ENCODE measurements at regions not wholly inside any gene's neighbourhood (a gene's known extent, or its start where the extent isn't known, plus 50 kb on each side); places are given as distances from the start of the nearest gene placed in this dataset.

DNA sequence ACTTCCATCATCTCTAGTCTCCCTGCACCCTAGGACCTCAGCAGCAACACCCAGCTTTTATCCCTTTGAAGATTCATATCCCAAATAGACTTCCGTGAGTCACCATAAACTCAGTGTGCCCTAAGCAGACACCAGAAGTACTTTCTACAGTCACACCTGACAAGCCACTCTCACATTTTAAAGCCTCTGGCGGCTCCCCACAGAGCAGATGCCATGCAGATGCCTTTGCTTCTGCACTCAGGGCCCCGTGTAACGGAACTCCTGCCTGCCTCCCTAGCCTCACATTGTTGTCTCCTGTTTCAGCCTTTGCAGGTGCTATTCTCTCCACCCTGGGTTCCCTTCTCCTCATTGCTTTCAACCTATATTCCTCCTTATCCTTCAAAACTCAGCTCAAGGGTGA is 155.5 kb upstream of the SLC24A5 start (continued):
- TF ChIP-seq, protein P1, sequence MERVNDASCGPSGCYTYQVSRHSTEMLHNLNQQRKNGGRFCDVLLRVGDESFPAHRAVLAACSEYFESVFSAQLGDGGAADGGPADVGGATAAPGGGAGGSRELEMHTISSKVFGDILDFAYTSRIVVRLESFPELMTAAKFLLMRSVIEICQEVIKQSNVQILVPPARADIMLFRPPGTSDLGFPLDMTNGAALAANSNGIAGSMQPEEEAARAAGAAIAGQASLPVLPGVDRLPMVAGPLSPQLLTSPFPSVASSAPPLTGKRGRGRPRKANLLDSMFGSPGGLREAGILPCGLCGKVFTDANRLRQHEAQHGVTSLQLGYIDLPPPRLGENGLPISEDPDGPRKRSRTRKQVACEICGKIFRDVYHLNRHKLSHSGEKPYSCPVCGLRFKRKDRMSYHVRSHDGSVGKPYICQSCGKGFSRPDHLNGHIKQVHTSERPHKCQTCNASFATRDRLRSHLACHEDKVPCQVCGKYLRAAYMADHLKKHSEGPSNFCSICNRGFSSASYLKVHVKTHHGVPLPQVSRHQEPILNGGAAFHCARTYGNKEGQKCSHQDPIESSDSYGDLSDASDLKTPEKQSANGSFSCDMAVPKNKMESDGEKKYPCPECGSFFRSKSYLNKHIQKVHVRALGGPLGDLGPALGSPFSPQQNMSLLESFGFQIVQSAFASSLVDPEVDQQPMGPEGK (CRISPR knock-in tag; IDR thresholded peaks at IDR 0.05; ENCODE audit: borderline replicate concordance) = no peak
- TF ChIP-seq BACH2 (CRISPR knock-in tag; IDR thresholded peaks at IDR 0.05; ENCODE audit: borderline replicate concordance) (no peak), ESRRG (CRISPR knock-in tag; IDR thresholded peaks at IDR 0.05) (no peak), ZNF565 (CRISPR knock-in tag; conservative IDR thresholded peaks at IDR 0.05; ENCODE audit: low read depth) (no peak), CSDC2 (CRISPR knock-in tag; IDR thresholded peaks at IDR 0.05) (no peak), ZFP3 (CRISPR knock-in tag; IDR thresholded peaks at IDR 0.05) (no peak)
- TF ChIP-seq, protein P2, sequence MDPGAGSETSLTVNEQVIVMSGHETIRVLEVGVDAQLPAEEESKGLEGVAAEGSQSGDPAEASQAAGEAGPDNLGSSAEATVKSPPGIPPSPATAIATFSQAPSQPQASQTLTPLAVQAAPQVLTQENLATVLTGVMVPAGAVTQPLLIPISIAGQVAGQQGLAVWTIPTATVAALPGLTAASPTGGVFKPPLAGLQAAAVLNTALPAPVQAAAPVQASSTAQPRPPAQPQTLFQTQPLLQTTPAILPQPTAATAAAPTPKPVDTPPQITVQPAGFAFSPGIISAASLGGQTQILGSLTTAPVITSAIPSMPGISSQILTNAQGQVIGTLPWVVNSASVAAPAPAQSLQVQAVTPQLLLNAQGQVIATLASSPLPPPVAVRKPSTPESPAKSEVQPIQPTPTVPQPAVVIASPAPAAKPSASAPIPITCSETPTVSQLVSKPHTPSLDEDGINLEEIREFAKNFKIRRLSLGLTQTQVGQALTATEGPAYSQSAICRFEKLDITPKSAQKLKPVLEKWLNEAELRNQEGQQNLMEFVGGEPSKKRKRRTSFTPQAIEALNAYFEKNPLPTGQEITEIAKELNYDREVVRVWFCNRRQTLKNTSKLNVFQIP (CRISPR knock-in tag; IDR thresholded peaks at IDR 0.05; ENCODE audit: borderline replicate concordance, low read depth) = no peak
- TF ChIP-seq, protein P3, sequence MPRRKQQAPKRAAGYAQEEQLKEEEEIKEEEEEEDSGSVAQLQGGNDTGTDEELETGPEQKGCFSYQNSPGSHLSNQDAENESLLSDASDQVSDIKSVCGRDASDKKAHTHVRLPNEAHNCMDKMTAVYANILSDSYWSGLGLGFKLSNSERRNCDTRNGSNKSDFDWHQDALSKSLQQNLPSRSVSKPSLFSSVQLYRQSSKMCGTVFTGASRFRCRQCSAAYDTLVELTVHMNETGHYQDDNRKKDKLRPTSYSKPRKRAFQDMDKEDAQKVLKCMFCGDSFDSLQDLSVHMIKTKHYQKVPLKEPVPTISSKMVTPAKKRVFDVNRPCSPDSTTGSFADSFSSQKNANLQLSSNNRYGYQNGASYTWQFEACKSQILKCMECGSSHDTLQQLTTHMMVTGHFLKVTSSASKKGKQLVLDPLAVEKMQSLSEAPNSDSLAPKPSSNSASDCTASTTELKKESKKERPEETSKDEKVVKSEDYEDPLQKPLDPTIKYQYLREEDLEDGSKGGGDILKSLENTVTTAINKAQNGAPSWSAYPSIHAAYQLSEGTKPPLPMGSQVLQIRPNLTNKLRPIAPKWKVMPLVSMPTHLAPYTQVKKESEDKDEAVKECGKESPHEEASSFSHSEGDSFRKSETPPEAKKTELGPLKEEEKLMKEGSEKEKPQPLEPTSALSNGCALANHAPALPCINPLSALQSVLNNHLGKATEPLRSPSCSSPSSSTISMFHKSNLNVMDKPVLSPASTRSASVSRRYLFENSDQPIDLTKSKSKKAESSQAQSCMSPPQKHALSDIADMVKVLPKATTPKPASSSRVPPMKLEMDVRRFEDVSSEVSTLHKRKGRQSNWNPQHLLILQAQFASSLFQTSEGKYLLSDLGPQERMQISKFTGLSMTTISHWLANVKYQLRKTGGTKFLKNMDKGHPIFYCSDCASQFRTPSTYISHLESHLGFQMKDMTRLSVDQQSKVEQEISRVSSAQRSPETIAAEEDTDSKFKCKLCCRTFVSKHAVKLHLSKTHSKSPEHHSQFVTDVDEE (CRISPR knock-in tag; IDR thresholded peaks at IDR 0.05) = no peak

DNA sequence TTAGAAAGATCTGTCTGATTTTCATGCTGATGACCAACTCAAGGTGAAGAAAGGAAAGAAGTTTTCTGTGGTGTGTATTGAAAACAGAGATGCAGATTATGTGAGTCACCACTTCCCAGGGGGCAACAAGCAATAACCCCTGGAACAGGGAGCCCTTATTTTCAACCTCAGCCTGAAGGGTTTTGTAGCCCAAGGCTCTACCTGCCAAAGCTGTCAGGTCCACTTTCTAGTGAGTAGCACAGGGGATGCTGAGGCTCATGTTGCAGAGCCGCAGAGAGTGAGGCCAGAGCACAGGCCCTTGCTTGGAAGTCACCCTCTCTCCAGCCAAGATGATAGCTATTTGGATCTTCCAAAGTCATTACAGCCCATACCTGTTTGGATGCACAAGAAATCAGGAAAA is 152.2 kb upstream of the SLC24A5 start:
- TF ChIP-seq TCF4 (CRISPR knock-in tag; IDR thresholded peaks at IDR 0.05; ENCODE audit: borderline replicate concordance) (no peak), SNAI2 (CRISPR knock-in tag; IDR thresholded peaks at IDR 0.05) (no peak), PPARA (CRISPR knock-in tag; IDR thresholded peaks at IDR 0.05; ENCODE audit: borderline replicate concordance) (no peak), ZNF565 (CRISPR knock-in tag; conservative IDR thresholded peaks at IDR 0.05; ENCODE audit: low read depth) (no peak), ZC3H10 (CRISPR knock-in tag; IDR thresholded peaks at IDR 0.05) (no peak), BACH2 (CRISPR knock-in tag; IDR thresholded peaks at IDR 0.05; ENCODE audit: borderline replicate concordance) (no peak), TOX (CRISPR knock-in tag; IDR thresholded peaks at IDR 0.05; ENCODE audit: borderline replicate concordance) (no peak), ISL1 (CRISPR knock-in tag; IDR thresholded peaks at IDR 0.05) (no peak), ZFP3 (CRISPR knock-in tag; IDR thresholded peaks at IDR 0.05) (no peak), CSDC2 (CRISPR knock-in tag; IDR thresholded peaks at IDR 0.05) (no peak), GLIS3 (CRISPR knock-in tag; IDR thresholded peaks at IDR 0.05) (no peak), ESRRG (CRISPR knock-in tag; IDR thresholded peaks at IDR 0.05) (no peak), ZFP30 (CRISPR knock-in tag; IDR thresholded peaks at IDR 0.05) (no peak), ZNF70 (CRISPR knock-in tag; IDR thresholded peaks at IDR 0.05) (no peak), ARNTL (CRISPR knock-in tag; IDR thresholded peaks at IDR 0.05; ENCODE audit: borderline replicate concordance, low read depth) (no peak), OSR1 (CRISPR knock-in tag; IDR thresholded peaks at IDR 0.05) (no peak), RARB (CRISPR knock-in tag; IDR thresholded peaks at IDR 0.05) (no peak)
- TF ChIP-seq, protein P4, sequence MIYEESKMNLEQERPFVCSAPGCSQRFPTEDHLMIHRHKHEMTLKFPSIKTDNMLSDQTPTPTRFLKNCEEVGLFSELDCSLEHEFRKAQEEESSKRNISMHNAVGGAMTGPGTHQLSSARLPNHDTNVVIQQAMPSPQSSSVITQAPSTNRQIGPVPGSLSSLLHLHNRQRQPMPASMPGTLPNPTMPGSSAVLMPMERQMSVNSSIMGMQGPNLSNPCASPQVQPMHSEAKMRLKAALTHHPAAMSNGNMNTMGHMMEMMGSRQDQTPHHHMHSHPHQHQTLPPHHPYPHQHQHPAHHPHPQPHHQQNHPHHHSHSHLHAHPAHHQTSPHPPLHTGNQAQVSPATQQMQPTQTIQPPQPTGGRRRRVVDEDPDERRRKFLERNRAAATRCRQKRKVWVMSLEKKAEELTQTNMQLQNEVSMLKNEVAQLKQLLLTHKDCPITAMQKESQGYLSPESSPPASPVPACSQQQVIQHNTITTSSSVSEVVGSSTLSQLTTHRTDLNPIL (CRISPR knock-in tag; IDR thresholded peaks at IDR 0.05; ENCODE audit: low read depth) = no peak
- TF ChIP-seq, protein P1 (CRISPR knock-in tag; IDR thresholded peaks at IDR 0.05; ENCODE audit: borderline replicate concordance) = no peak
- TF ChIP-seq, protein P5, sequence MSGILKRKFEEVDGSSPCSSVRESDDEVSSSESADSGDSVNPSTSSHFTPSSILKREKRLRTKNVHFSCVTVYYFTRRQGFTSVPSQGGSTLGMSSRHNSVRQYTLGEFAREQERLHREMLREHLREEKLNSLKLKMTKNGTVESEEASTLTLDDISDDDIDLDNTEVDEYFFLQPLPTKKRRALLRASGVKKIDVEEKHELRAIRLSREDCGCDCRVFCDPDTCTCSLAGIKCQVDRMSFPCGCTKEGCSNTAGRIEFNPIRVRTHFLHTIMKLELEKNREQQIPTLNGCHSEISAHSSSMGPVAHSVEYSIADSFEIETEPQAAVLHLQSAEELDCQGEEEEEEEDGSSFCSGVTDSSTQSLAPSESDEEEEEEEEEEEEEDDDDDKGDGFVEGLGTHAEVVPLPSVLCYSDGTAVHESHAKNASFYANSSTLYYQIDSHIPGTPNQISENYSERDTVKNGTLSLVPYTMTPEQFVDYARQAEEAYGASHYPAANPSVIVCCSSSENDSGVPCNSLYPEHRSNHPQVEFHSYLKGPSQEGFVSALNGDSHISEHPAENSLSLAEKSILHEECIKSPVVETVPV (CRISPR knock-in tag; IDR thresholded peaks at IDR 0.05) = no peak

More for the DNA sequence above, 152.2 kb upstream of the SLC24A5 start:
- no peak for ATAC-seq

All from SK-N-SH treated with all-trans-retinoic acid at 6 μM for 48 hours (cell line).